ENCODE measurements at regions not wholly inside any gene's neighbourhood (a gene's known extent, or its start where the extent isn't known, plus 50 kb on each side); places are given as distances from the start of the nearest gene placed in this dataset.

GRCh38 chr1:9183441-9183840, 51.1 kb upstream of the H6PD start:
- DNase-seq: no peak
- H3K9me3 ChIP-seq (ENCODE audit: severe bottlenecking): no peaks in the 10 kb centered on the region
- H3K27ac ChIP-seq: peak overlapping the region; percentile 95
- H3K36me3 ChIP-seq: peaks cover 55% of the 10 kb centered on the region
- TF ChIP-seq, protein P1, sequence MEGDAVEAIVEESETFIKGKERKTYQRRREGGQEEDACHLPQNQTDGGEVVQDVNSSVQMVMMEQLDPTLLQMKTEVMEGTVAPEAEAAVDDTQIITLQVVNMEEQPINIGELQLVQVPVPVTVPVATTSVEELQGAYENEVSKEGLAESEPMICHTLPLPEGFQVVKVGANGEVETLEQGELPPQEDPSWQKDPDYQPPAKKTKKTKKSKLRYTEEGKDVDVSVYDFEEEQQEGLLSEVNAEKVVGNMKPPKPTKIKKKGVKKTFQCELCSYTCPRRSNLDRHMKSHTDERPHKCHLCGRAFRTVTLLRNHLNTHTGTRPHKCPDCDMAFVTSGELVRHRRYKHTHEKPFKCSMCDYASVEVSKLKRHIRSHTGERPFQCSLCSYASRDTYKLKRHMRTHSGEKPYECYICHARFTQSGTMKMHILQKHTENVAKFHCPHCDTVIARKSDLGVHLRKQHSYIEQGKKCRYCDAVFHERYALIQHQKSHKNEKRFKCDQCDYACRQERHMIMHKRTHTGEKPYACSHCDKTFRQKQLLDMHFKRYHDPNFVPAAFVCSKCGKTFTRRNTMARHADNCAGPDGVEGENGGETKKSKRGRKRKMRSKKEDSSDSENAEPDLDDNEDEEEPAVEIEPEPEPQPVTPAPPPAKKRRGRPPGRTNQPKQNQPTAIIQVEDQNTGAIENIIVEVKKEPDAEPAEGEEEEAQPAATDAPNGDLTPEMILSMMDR (IDR thresholded peaks at IDR 0.05; ENCODE audit: low read depth, low read length): no peak
- no peak overlapping the region for H3K4me3 ChIP-seq (ENCODE audit: low read depth, low read length)
- H3K27me3 ChIP-seq (ENCODE audit: insufficient read depth, low read depth, severe bottlenecking): no peaks in the 10 kb centered on the region

GRCh38 chr1:9183898-9184297, 50.7 kb upstream of the H6PD start:
- no peaks in the 10 kb centered on the region for H3K27me3 ChIP-seq (ENCODE audit: insufficient read depth, low read depth, severe bottlenecking)
- TF ChIP-seq, protein P1 (IDR thresholded peaks at IDR 0.05; ENCODE audit: low read depth, low read length): no peak
- no peak overlapping the region for H3K27ac ChIP-seq
- H3K36me3 ChIP-seq: peaks cover 50% of the 10 kb centered on the region
- no peak for DNase-seq
- no peak overlapping the region for H3K4me3 ChIP-seq (ENCODE audit: low read depth, low read length)
- no peaks in the 10 kb centered on the region for H3K9me3 ChIP-seq (ENCODE audit: severe bottlenecking)

DNA sequence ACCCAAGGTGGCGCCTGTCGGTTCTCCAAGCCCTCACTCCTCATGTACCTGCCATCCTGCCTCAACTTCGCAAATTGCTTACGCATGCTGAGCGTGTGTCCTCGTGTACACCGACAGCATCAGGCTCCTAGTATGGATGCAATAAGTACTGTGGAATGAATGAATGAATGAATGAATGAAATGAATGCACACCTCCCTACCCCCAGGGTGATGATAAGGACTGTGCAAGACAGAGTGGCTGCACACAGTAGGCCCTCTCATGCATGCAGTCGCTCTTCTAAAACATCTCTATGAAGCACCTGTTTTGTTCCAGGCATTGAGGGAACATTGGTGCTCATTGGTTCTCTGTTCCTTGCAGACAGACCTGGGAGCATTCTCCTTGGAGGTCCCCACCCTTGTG, 49.8 kb upstream of the H6PD start:
- no peak for DNase-seq
- Histone ChIP-seq H3K27ac (no peak overlapping the region), H3K27me3 (ENCODE audit: insufficient read depth, low read depth, severe bottlenecking) (no peaks in the 10 kb centered on the region), H3K9me3 (ENCODE audit: severe bottlenecking) (no peaks in the 10 kb centered on the region), H3K4me3 (ENCODE audit: low read depth, low read length) (no peak overlapping the region), H3K36me3 (peaks cover 44% of the 10 kb centered on the region)
- TF ChIP-seq, protein P1 (IDR thresholded peaks at IDR 0.05; ENCODE audit: low read depth, low read length): no peak

Measured in WERI-Rb-1 (cell line).